K562 (cell line): ENCODE measurements at regions not wholly inside any gene's neighbourhood (a gene's known extent, or its start where the extent isn't known, plus 50 kb on each side); places are given as distances from the start of the nearest gene placed in this dataset.

Experiments
- BRCA1 ChIP-seq, 2 experiments: fragments of 450-650 bp in 1 of 2; sonication (generic) in 1 of 2; formaldehyde crosslinking in 1 of 2; IDR thresholded peaks; 2 replicates each; pipeline versions ENCODE4 v1.5.0 to v1.6.1; 2017 to 2020; ENCODE audit warnings: mild to moderate bottlenecking in 1 of 2, missing genetic modification reagents in 1 of 2
- CCNT2 ChIP-seq: IDR thresholded peaks from 2 replicates; pipeline ENCODE4 v1.6.1; 2011; ENCODE audit warnings: borderline replicate concordance, low read depth, mild to moderate bottlenecking, moderate library complexity, mixed read lengths, low read length; ENCODE audit not compliant: insufficient read length; ENCODE audit errors: extremely low read depth
- CEBPB ChIP-seq: fragments of 450-650 bp; IDR thresholded peaks from 2 replicates; pipeline ENCODE4 v1.6.1; 2016; ENCODE audit warnings: missing genetic modification characterization, missing compliant biosample characterization
- CEBPZ ChIP-seq: fragments of 150-350 bp; IDR thresholded peaks from 2 replicates; pipeline ENCODE4 v1.6.1; 2014; ENCODE audit warnings: low read depth, mild to moderate bottlenecking, low read length, borderline replicate concordance
- CTCF ChIP-seq, 3 experiments: IDR thresholded peaks in 2 of 3; conservative IDR thresholded peaks in 1 of 3; 2 replicates each; pipeline ENCODE4 v1.5.1; 2011 to 2012; ENCODE audit warnings: low read length in 3 of 3, mild to moderate bottlenecking in 3 of 3, control low read depth in 2 of 3, improper control_type of control experiment in 1 of 3, inconsistent platforms in 1 of 3, low read depth in 1 of 3, mixed read lengths in 1 of 3, moderate library complexity in 1 of 3; ENCODE audit not compliant: insufficient read depth in 2 of 3
- HCFC1 ChIP-seq: IDR thresholded peaks from 2 replicates; pipeline ENCODE4 v1.6.1; 2012; ENCODE audit warnings: low read depth, low read length, improper control_type of control experiment
- POLR2AphosphoS5 ChIP-seq: IDR thresholded peaks from 2 replicates; pipeline ENCODE4 v1.6.1; 2011; ENCODE audit warnings: mild to moderate bottlenecking, low read depth, low read length, moderate library complexity; ENCODE audit not compliant: control insufficient read depth, insufficient read depth
- PTRF ChIP-seq: fragments of 450-650 bp; IDR thresholded peaks from 2 replicates; pipeline ENCODE4 v1.6.1; 2016; ENCODE audit warnings: mild to moderate bottlenecking, missing genetic modification characterization, missing compliant biosample characterization
- RAD21 ChIP-seq, 2 experiments: fragments of 250-450 bp in 1 of 2; fragments of 450-650 bp in 1 of 2; sonication (Bioruptor Pico) in 1 of 2; formaldehyde crosslinking in 1 of 2; IDR thresholded peaks in 1 of 2; conservative IDR thresholded peaks in 1 of 2; 2 replicates each; pipeline versions ENCODE4 v1.4.0 to v1.8.0; 2020 to 2022; ENCODE audit warnings: mild to moderate bottlenecking in 2 of 2, moderate library complexity in 1 of 2
- SIRT6 ChIP-seq: IDR thresholded peaks from one replicate; pipeline ENCODE4 v1.6.1; 2012; ENCODE audit warnings: low read depth, mild to moderate bottlenecking, control low read depth, inconsistent platforms, low read length, moderate library complexity
- TAF1 ChIP-seq: IDR thresholded peaks from 2 replicates; pipeline ENCODE4 v1.6.1; 2011; ENCODE audit warnings: mild to moderate bottlenecking, low read length, moderate library complexity; ENCODE audit not compliant: insufficient read depth, control insufficient read depth, severe bottlenecking; ENCODE audit errors: extremely low read depth
- THAP12 ChIP-seq: fragments of 250-450 bp; sonication (Bioruptor Pico); IDR thresholded peaks from 2 replicates; pipeline ENCODE4 v1.9.0; 2021; ENCODE audit warnings: mild to moderate bottlenecking, inconsistent platforms
- ZNF280B ChIP-seq: fragments of 250-450 bp; sonication (Bioruptor Pico); IDR thresholded peaks from 2 replicates; pipeline ENCODE4 v1.5.1; 2021; ENCODE audit warnings: mild to moderate bottlenecking

GRCh38 chr4:15237648-15238230 is 190.1 kb upstream of the C1QTNF7 start:
- no peak for TF ChIP-seq CTCF (IDR thresholded peaks at IDR 0.05 in 2 of 3, conservative IDR thresholded peaks at IDR 0.05 in 1 of 3; ENCODE audit: insufficient read depth in 2 of 3, low read depth in 1 of 3, low read length in 3 of 3)
- no peak for TF ChIP-seq CEBPZ
- TF ChIP-seq CEBPB (tag) = no peak
- TF ChIP-seq CCNT2 = no peak
- no peak for TF ChIP-seq HCFC1
- TF ChIP-seq ZNF280B (CRISPR knock-in tag) = no peak
- no peak for TF ChIP-seq SIRT6
- no peak for TF ChIP-seq THAP12 (CRISPR knock-in tag)
- TF ChIP-seq POLR2AphosphoS5 = no peak
- TF ChIP-seq TAF1 = no peak
- TF ChIP-seq PTRF (tag) = no peak
- TF ChIP-seq RAD21 (CRISPR knock-in tag; conservative IDR thresholded peaks at IDR 0.05 in 1 of 2, IDR thresholded peaks at IDR 0.05 in 1 of 2) = no peak
- TF ChIP-seq BRCA1 (IDR thresholded peaks at IDR 0.05) = no peak
- no peak for TF ChIP-seq BRCA1 (CRISPR knock-in tag; IDR thresholded peaks at IDR 0.05)
